GM18502 (cell line): ENCODE measurements at regions not wholly inside any gene's neighbourhood (a gene's known extent, or its start where the extent isn't known, plus 50 kb on each side); places are given as distances from the start of the nearest gene placed in this dataset.

ENCODE experiments used
- ATAC-seq: cut with Tn5 transposase; IDR thresholded peaks from one replicate; pipeline ENCODE4 v1.9.1; 2021; ENCODE audit warnings: mild to moderate bottlenecking; ENCODE audit not compliant: unreplicated experiment, poor library complexity

GRCh38 chr12:116654226-116654743 is 83.6 kb downstream of the SPRING1 start:
- ATAC-seq = no peak

GRCh38 chr12:116651089-116651488 is 86.8 kb downstream of the SPRING1 start:
- no peak for ATAC-seq

- ATAC-seq = no peak
Observed at GRCh38 chr12:116650585-116651087, 87.2 kb downstream of the SPRING1 start.

- ATAC-seq = no peak
Observed at GRCh38 chr12:116650062-116650461, 87.8 kb downstream of the SPRING1 start.

- no peak for ATAC-seq
Observed at GRCh38 chr12:116647813-116648212, 88.6 kb downstream of the MAP1LC3B2 start.

GRCh38 chr12:116646901-116647300 is 87.7 kb downstream of the MAP1LC3B2 start:
- no peak for ATAC-seq

- no peak for ATAC-seq
Observed at GRCh38 chr12:116644806-116645205, 85.6 kb downstream of the MAP1LC3B2 start.

GRCh38 chr12:116642683-116643082 is 83.5 kb downstream of the MAP1LC3B2 start:
- ATAC-seq = no peak

GRCh38 chr12:116642106-116642505 is 82.9 kb downstream of the MAP1LC3B2 start:
- ATAC-seq = no peak

- ATAC-seq = no peak
Observed at GRCh38 chr12:116640281-116640680, 81.1 kb downstream of the MAP1LC3B2 start.

GRCh38 chr12:116639765-116640164 is 80.6 kb downstream of the MAP1LC3B2 start:
- ATAC-seq = no peak

- ATAC-seq = no peak
Observed at GRCh38 chr12:116638376-116638775, 79.2 kb downstream of the MAP1LC3B2 start.

GRCh38 chr12:116637589-116638150 is 78.5 kb downstream of the MAP1LC3B2 start:
- no peak for ATAC-seq

GRCh38 chr12:116636608-116637519 is 77.7 kb downstream of the MAP1LC3B2 start:
- no peak for ATAC-seq

- ATAC-seq = no peak
Observed at GRCh38 chr12:116635487-116635886, 76.3 kb downstream of the MAP1LC3B2 start.

GRCh38 chr12:116633476-116633875 is 74.3 kb downstream of the MAP1LC3B2 start:
- no peak for ATAC-seq

GRCh38 chr12:116631619-116632018 is 72.4 kb downstream of the MAP1LC3B2 start:
- ATAC-seq = no peak

GRCh38 chr12:116630762-116631161 is 71.6 kb downstream of the MAP1LC3B2 start:
- no peak for ATAC-seq

GRCh38 chr12:116629480-116629879 is 70.3 kb downstream of the MAP1LC3B2 start:
- no peak for ATAC-seq

GRCh38 chr12:116628989-116629388 is 69.8 kb downstream of the MAP1LC3B2 start:
- ATAC-seq = no peak

GRCh38 chr12:116628450-116628793 is 69.2 kb downstream of the MAP1LC3B2 start:
- ATAC-seq = no peak
